ENCODE measurements at regions not wholly inside any gene's neighbourhood (a gene's known extent, or its start where the extent isn't known, plus 50 kb on each side); places are given as distances from the start of the nearest gene placed in this dataset.

DNA sequence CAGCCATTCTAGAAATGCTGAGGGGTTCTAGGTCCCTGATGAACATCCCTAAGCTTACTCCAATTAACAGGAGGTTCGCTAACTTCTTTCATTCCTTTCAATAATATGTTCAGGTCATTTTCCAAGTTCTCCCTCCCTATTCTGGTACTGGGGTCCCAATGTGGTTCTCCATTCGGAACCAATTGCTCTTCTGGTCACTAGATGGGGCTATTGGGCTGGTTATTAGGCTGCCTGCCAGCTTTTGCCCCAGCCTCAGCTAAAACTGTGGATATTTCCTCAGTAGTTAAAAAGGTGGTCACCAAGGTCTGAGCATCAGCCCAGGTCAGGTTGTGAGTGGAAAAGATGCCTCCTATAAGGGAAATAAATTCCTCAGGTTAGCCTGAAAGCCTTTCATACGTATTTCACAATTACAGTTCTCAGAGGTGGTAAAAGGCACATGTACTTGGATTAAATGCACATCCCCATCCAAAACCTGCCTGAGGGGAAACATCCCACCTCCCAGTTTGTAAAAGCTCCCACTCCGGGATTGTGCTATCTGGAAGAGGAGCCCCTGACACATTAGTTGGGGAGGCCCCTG lies 161.1 kb upstream of the CCDC179 start:
- Histone ChIP-seq H3K27ac (no peak overlapping the region), H3K4me1 (no peaks in the 10 kb centered on the region), H3K9me3 (no peaks in the 10 kb centered on the region), H3K4me3 (no peak overlapping the region), H3K36me3 (no peaks in the 10 kb centered on the region), H3K27me3 (no peaks in the 10 kb centered on the region)
- peak; percentile 63 to 76 (median 74) for ATAC-seq
- WGBS (ENCODE audit: insufficient coverage, low coverage, low lambda C conversion rate, missing lambda C conversion rate): 16% methylated on average over 3 of the region's 4 CpGs
- no peak for DNase-seq
- intact Hi-C loops (cut with DNase I): no loop called here
- TF ChIP-seq POLR2A (IDR thresholded peaks at IDR 0.05): no peak
- TF ChIP-seq, protein P1, sequence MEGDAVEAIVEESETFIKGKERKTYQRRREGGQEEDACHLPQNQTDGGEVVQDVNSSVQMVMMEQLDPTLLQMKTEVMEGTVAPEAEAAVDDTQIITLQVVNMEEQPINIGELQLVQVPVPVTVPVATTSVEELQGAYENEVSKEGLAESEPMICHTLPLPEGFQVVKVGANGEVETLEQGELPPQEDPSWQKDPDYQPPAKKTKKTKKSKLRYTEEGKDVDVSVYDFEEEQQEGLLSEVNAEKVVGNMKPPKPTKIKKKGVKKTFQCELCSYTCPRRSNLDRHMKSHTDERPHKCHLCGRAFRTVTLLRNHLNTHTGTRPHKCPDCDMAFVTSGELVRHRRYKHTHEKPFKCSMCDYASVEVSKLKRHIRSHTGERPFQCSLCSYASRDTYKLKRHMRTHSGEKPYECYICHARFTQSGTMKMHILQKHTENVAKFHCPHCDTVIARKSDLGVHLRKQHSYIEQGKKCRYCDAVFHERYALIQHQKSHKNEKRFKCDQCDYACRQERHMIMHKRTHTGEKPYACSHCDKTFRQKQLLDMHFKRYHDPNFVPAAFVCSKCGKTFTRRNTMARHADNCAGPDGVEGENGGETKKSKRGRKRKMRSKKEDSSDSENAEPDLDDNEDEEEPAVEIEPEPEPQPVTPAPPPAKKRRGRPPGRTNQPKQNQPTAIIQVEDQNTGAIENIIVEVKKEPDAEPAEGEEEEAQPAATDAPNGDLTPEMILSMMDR (IDR thresholded peaks at IDR 0.05): peak; percentile 47 to 69 (median 60)

DNA sequence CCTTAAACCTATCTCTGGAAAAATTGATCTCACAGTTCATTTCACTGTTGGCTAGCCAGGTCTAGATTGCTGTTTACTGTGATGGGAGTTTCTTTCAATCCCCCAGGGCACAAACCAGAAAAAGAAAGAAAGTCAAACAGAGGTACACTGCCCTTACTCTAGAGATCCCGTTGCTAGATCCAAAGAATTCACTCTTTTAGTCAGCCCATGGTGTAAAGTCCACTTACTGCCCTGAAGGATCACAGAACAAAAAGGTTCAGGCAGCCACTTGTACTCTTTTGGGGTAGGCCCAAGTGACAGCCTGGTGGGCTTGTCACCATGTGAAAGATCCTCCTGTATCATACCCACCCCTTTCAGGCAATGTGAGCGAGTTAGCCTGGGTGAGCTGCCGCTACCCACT lies 162.6 kb upstream of the CCDC179 start:
- no peak overlapping the region for H3K27ac ChIP-seq
- TF ChIP-seq POLR2A (IDR thresholded peaks at IDR 0.05): no peak
- TF ChIP-seq, protein P1 (IDR thresholded peaks at IDR 0.05): no peak
- H3K4me1 ChIP-seq: no peaks in the 10 kb centered on the region
- intact Hi-C loops (cut with DNase I): no loop called here
- no peaks in the 10 kb centered on the region for H3K36me3 ChIP-seq
- ATAC-seq (peak in 1 of 4 donors; percentile 32), DNase-seq (no peak)
- no peaks in the 10 kb centered on the region for H3K27me3 ChIP-seq
- WGBS (ENCODE audit: insufficient coverage, low coverage, low lambda C conversion rate, missing lambda C conversion rate): 30% methylated on average over 1 of the region's 3 CpGs
- H3K4me3 ChIP-seq: no peak overlapping the region
- H3K9me3 ChIP-seq: no peaks in the 10 kb centered on the region

DNA sequence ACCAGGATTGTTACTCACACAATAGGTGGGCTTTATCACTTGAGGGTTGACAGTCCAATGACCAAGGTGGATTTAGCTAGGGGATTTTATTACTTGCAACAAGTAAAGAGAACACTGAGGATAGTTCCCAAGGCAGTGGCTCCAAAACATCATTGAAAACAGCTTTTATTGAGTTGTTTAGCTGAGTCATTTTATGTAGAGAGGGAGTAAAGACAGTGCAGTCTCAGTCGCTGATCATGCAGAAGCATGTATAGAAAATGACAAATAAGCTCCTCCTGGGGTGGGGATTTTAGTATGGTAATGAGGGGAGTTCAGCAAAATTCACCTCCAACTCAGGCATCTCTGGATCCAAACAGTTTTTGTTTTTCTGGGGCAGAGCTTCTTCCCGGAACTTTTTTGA lies 163.0 kb upstream of the CCDC179 start:
- no peak overlapping the region for H3K4me3 ChIP-seq
- 85% methylated on average over 2 of the region's 2 CpGs for WGBS (ENCODE audit: insufficient coverage, low coverage, low lambda C conversion rate, missing lambda C conversion rate)
- TF ChIP-seq, protein P1 (IDR thresholded peaks at IDR 0.05): no peak
- TF ChIP-seq POLR2A (IDR thresholded peaks at IDR 0.05): no peak
- no peak overlapping the region for H3K27ac ChIP-seq
- no peaks in the 10 kb centered on the region for H3K27me3 ChIP-seq
- intact Hi-C loops (cut with DNase I): no loop called here
- no peak for DNase-seq
- H3K9me3 ChIP-seq: no peaks in the 10 kb centered on the region
- no peaks in the 10 kb centered on the region for H3K4me1 ChIP-seq
- ATAC-seq: no peak
- no peaks in the 10 kb centered on the region for H3K36me3 ChIP-seq

DNA sequence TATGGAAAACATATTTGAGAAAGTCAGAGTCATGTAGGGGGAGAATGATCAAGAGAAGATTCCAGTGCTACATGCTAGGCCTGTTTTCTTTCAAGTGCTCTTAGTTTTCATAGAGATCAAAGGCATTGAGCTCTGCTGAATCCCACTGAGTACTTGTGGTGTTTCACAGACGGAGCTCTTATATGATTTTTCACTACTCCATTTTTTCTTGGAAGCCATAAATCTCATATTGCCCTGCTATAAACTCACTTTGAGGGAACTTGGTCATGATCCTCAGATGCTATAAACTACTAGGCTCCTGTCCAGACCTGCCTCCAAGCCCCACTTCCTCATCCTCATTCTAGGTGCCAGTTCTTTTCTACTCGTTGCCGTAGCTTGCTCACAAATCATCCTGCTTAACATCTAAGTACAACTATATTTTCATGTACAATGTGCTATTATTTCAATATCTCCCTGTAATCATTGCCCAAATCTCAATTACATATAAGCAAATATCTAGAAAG lies 180.8 kb upstream of the CCDC179 start:
- Histone ChIP-seq H3K27ac (no peak overlapping the region), H3K27me3 (no peaks in the 10 kb centered on the region), H3K9me3 (no peaks in the 10 kb centered on the region), H3K36me3 (no peaks in the 10 kb centered on the region), H3K4me3 (no peak overlapping the region), H3K4me1 (no peaks in the 10 kb centered on the region)
- DNase-seq (no peak), ATAC-seq (no peak)
- intact Hi-C loops (cut with DNase I): no loop called here
- TF ChIP-seq POLR2A (IDR thresholded peaks at IDR 0.05): no peak
- TF ChIP-seq, protein P1 (IDR thresholded peaks at IDR 0.05): no peak
- WGBS (ENCODE audit: insufficient coverage, low coverage, low lambda C conversion rate, missing lambda C conversion rate): 85% methylated on average over 3 of the region's 3 CpGs

DNA sequence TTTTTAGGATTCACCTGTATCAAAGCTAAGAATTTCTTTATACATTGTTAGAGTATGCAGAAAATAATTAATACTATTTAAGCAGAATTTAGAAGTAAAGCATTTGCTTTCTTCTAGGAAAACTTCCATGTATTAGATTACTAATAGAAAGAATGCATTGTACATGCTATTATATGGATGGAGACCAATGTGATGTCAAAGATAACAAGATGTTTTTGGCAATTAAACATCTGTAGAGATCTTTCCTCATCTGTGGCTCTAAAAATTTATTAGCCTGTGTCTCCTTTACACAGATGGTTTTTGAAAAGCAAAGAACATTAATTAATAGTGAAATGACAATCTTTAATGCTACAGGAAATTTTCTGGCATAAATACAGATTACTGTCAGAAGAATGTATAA lies 198.4 kb upstream of the CCDC179 start:
- TF ChIP-seq, protein P1 (IDR thresholded peaks at IDR 0.05): no peak
- no peak for TF ChIP-seq POLR2A (IDR thresholded peaks at IDR 0.05)
- no peaks in the 10 kb centered on the region for H3K9me3 ChIP-seq
- DNase-seq (no peak), ATAC-seq (no peak)
- no peak overlapping the region for H3K4me3 ChIP-seq
- intact Hi-C loops (cut with DNase I): no loop called here
- H3K4me1 ChIP-seq: no peaks in the 10 kb centered on the region
- no peaks in the 10 kb centered on the region for H3K36me3 ChIP-seq
- no peak overlapping the region for H3K27ac ChIP-seq
- H3K27me3 ChIP-seq: no peaks in the 10 kb centered on the region
